Pancreas (tissue), 10 donors: ENCODE measurements at regions not wholly inside any gene's neighbourhood (a gene's known extent, or its start where the extent isn't known, plus 50 kb on each side); places are given as distances from the start of the nearest gene placed in this dataset.

ENCODE experiments used
- ATAC-seq, 4 donors: fragments of 200-7000 bp; cut with Tn5 transposase; one replicate each; pipeline versions ENCODE4 v1.8.0 to v1.9.1; 2020; ENCODE audit warnings: mild to moderate bottlenecking in 4 of 4, moderate library complexity in 4 of 4
- DNase-seq, 6 donors: peaks; one replicate each; pipeline ENCODE4 v3.0.0-alpha.2; 2020
- FAIRE-seq: peaks from 2 replicates; lab custom pipeline; 2012; peaks lifted over from hg19 to GRCh38; lab: Jason Lieb, UNC
- H3K27ac ChIP-seq, 4 donors: fragments of 200-600 bp; sonication (generic); 1 replicate in 3 of 4; 2 replicates in 1 of 4; pipeline versions ENCODE4 v1.5.0 to v1.8.0; 2020
- H3K27me3 ChIP-seq, 4 donors: fragments of 200-600 bp; one replicate each; pipeline ENCODE4 v1.8.0; 2021
- H3K36me3 ChIP-seq, 3 donors: fragments of 200-600 bp; sonication (generic) in 1 of 3; one replicate each; pipeline versions ENCODE4 v1.5.0 to v1.8.0; 2020 to 2021
- H3K4me1 ChIP-seq, 3 donors: fragments of 200-600 bp; one replicate each; pipeline ENCODE4 v1.8.0; 2021
- H3K4me3 ChIP-seq, 4 donors: fragments of 200-600 bp; sonication (generic) in 2 of 4; one replicate each; pipeline versions ENCODE4 v1.5.0 to v1.8.0; 2020 to 2021
- H3K9me3 ChIP-seq, 4 donors: fragments of 200-600 bp; one replicate each; pipeline ENCODE4 v1.8.0; 2021
- CTCF ChIP-seq, 4 donors: fragments of 200-600 bp; sonication (generic) in 3 of 4; IDR thresholded peaks; one replicate each; pipeline versions ENCODE4 v1.5.0 to v1.8.0; 2021; ENCODE audit warnings: antibody characterized with exemption in 4 of 4
- WGBS, 2 donors: extraction: QIAGEN DNeasy Blood & Tissue Kit; methylation state at CpG; one replicate each; pipeline ENCODE4 v1.1.7; 2013; 5-methylcytosine and 5-hydroxymethylcytosine counted together
- intact Hi-C, 3 donors: fragments of 100-400 bp; cut with DNase I; formaldehyde crosslinking; loops; one replicate each; pipeline versions ENCODE4 v1.11.1 to v1.14.2; 2022
- donor health status: healthy with polysubstance abuse.
- donor health status: DM: no; HTN: no; CAD: no; lungs with moderate emphysema.
- donor health status: DM: no; HTN: no; CAD: no.
- donor health status: control.
- donor health status: control.
- donor health status: Bipolar disorder and iron deficiency.
- donor health status: DM: yes; HTN: yes; CAD: no.
- donor health status: DM: no; HTN: no; CAD: no.
- donor health status: DM: no; HTN: no; CAD: no.
- donor health status: DM: yes; HTN: yes; CAD: no.

- Histone ChIP-seq H3K27ac (no peak overlapping the region), H3K4me3 (no peak overlapping the region), H3K9me3 (no peaks in the 10 kb centered on the region), H3K27me3 (no peaks in the 10 kb centered on the region), H3K4me1 (peaks cover 0 to 13% (median 9%) of the 10 kb centered on the region in 3 donors), H3K36me3 (no peaks in the 10 kb centered on the region)
- ATAC-seq (no peak), DNase-seq (peak in 1 of 6 donors; percentile 35), FAIRE-seq (no peak)
- 74% methylated on average over 17 of the region's 17 CpGs for WGBS, 2 donors
- no peak for TF ChIP-seq CTCF (IDR thresholded peaks at IDR 0.05)
- intact Hi-C loops, result no loop called here
These were observed 141.2 kb downstream of the URI1 start for GRCh38 chr19:30083125-30083681.

- DNase-seq, result peak in 1 of 6 donors; percentile 28
- WGBS, 2 donors, result 20 to 23% methylated on average over 12 of the region's 12 CpGs
These were observed 141.7 kb downstream of the URI1 start for GRCh38 chr19:30083701-30084156.

DNA sequence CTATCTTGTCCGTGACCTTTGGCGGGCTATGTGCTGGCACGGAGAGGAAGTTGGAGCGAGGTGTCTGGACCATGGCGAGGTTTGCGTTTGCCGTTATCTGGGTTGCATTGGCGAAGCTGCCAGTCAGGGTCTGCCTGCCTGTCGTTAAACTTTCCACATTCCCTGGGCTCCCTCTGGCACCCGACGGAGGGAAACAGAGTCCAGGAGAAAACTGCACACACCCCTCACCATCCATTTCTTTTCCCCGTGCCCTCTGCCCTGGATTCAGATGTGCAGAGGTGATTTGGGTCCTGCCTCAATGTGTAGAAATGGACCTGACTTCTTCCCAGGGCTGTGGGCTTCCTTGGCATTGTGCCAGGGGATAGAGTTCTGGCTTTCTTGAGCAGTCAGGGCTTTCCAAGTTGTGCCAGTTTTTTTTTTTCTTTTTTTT is 142.4 kb downstream of the URI1 start:
- H3K4me3 ChIP-seq, result no peak overlapping the region
- no peak for TF ChIP-seq CTCF (IDR thresholded peaks at IDR 0.05)
- intact Hi-C loops, result no loop called here
- H3K27me3 ChIP-seq, result no peaks in the 10 kb centered on the region
- H3K9me3 ChIP-seq, result no peaks in the 10 kb centered on the region
- H3K36me3 ChIP-seq, result no peaks in the 10 kb centered on the region
- FAIRE-seq, result no peak
- DNase-seq, result peak in 1 of 6 donors; percentile 32
- WGBS, 2 donors, result 20 to 25% methylated on average over 12 of the region's 12 CpGs
- peak in 2 of 4 donors; percentile 24 to 41 for ATAC-seq
- H3K4me1 ChIP-seq, result peaks cover 0 to 13% (median 9%) of the 10 kb centered on the region in 3 donors
- no peak overlapping the region for H3K27ac ChIP-seq

More at GRCh38 chr19:30083701-30084156, 141.7 kb downstream of the URI1 start:
- H3K4me1 ChIP-seq, result peaks cover 0 to 13% (median 9%) of the 10 kb centered on the region in 3 donors
- FAIRE-seq (no peak), ATAC-seq (peak in 2 of 4 donors; percentile 41 to 54)
- intact Hi-C loops, result no loop called here
- no peak overlapping the region for H3K4me3 ChIP-seq
- H3K36me3 ChIP-seq, result no peaks in the 10 kb centered on the region
- no peak for TF ChIP-seq CTCF (IDR thresholded peaks at IDR 0.05)
- H3K9me3 ChIP-seq, result no peaks in the 10 kb centered on the region
- H3K27me3 ChIP-seq, result no peaks in the 10 kb centered on the region
- H3K27ac ChIP-seq, result no peak overlapping the region

DNA sequence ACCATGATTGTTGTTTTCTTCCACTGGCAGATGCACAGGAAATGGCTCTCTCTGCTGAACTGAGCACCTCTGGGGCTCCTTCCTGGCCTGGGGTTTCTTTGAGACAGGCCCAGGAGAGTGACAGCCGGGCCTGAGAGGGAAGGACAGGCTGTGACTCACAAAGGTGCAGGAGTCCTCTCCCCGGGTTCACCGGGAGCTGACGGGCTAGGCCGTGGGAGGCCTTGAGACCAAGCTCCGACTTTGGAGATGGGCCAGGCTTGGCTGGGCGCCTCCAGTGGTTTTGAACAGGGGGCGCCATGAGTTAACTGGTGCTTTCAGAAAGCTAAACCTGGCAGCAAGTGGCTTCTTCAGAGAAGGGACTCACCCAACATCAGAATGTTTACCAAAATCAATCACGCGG is 143.4 kb downstream of the URI1 start:
- peak in 4 of 6 donors; percentile 13 to 50 (median 34) for DNase-seq
- Histone ChIP-seq H3K36me3 (no peaks in the 10 kb centered on the region), H3K27ac (no peak overlapping the region), H3K9me3 (no peaks in the 10 kb centered on the region), H3K4me3 (no peak overlapping the region), H3K4me1 (peaks cover 0 to 13% (median 9%) of the 10 kb centered on the region in 3 donors), H3K27me3 (no peaks in the 10 kb centered on the region)
- FAIRE-seq, result no peak
- intact Hi-C loops, result no loop called here
- TF ChIP-seq CTCF (IDR thresholded peaks at IDR 0.05), result no peak
- 25 to 31% methylated on average over 10 of the region's 10 CpGs for WGBS, 2 donors
- peak in 3 of 4 donors; percentile 53 to 80 (median 62) for ATAC-seq

DNA sequence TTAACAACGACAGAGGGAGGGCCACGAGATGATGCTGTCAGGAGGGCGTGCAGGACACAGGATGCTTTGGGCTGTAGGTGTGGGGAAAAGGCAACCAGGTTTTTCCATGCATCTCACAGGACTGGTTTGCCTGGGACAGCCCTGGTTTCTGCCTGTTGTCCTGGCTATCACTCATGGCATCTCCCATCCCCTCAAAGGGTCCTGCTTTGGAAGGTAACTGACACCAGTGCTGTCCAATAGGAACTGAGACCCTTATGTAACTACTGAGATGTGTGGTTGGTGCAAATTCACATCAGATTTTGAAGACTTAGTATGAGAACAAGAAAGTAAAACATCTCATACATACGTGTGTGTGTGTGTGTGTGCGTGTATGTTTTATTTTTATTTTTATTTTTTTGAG is 144.2 kb downstream of the URI1 start:
- Histone ChIP-seq H3K27ac (no peak overlapping the region), H3K36me3 (no peaks in the 10 kb centered on the region), H3K9me3 (no peaks in the 10 kb centered on the region), H3K4me3 (no peak overlapping the region), H3K27me3 (no peaks in the 10 kb centered on the region), H3K4me1 (peaks cover 0 to 13% (median 9%) of the 10 kb centered on the region in 3 donors)
- ATAC-seq, result no peak
- no peak for TF ChIP-seq CTCF (IDR thresholded peaks at IDR 0.05)
- no peak for FAIRE-seq
- intact Hi-C loops, result no loop called here
- DNase-seq, result no peak
- WGBS, 2 donors, result 66 to 72% methylated on average over 5 of the region's 5 CpGs
